HEK293 (cell line): ENCODE measurements at regions not wholly inside any gene's neighbourhood (a gene's known extent, or its start where the extent isn't known, plus 50 kb on each side); places are given as distances from the start of the nearest gene placed in this dataset.

Experiments
- CTCF ChIA-PET: fragments of 350-600 bp; formaldehyde crosslinking; extraction: SDS; loops from one replicate; lab custom pipeline; 2021; ENCODE audit warnings: antibody characterized with exemption; lab: Yijun Ruan, JAX
- POLR2A ChIA-PET: fragments of 300-600 bp; formaldehyde crosslinking; extraction: SDS; loops from one replicate; lab custom pipeline; 2020; ENCODE audit warnings: antibody characterized with exemption, inconsistent platforms; lab: Yijun Ruan, JAX
- H3K27ac ChIP-seq: fragments of 200-500 bp; sonication (Bioruptor generic); 2 replicates; pipeline ENCODE4 v1.5.1; 2014; ENCODE audit warnings: low read depth, low read length, control low read depth, inconsistent platforms; ENCODE audit errors: extremely low read depth
- H3K36me3 ChIP-seq, 2 experiments: fragments of 200-500 bp in 1 of 2; sonication (Bioruptor generic) in 1 of 2; 1 replicate in 1 of 2; 2 replicates in 1 of 2; pipeline ENCODE4 v1.5.1; 2014 to 2017; ENCODE audit warnings: inconsistent platforms in 2 of 2, low read length in 2 of 2; ENCODE audit not compliant: control insufficient read depth in 2 of 2, insufficient read depth in 1 of 2
- H3K4me1 ChIP-seq: fragments of 200-500 bp; sonication (Bioruptor generic); 2 replicates; pipeline ENCODE4 v1.5.1; 2014; ENCODE audit warnings: mild to moderate bottlenecking, low read length, inconsistent platforms; ENCODE audit not compliant: control insufficient read depth, insufficient read depth
- H3K4me3 ChIP-seq: 2 replicates; pipeline ENCODE4 v1.5.1; 2011; ENCODE audit warnings: low read depth, mild to moderate bottlenecking, control low read depth, low read length, moderate library complexity
- H3K9me3 ChIP-seq: fragments of 200-500 bp; sonication (Bioruptor generic); 2 replicates; pipeline ENCODE4 v1.5.1; 2014; ENCODE audit warnings: low read depth, low read length, inconsistent platforms; ENCODE audit not compliant: control insufficient read depth, insufficient read depth
- BCL11B ChIP-seq: fragments of 450-650 bp; formaldehyde crosslinking; IDR thresholded peaks from 2 replicates; pipeline ENCODE4 v1.5.1; 2016; ENCODE audit warnings: low read depth, missing biosample characterization, missing genetic modification characterization
- FEZF1 ChIP-seq: fragments of 450-650 bp; formaldehyde crosslinking; IDR thresholded peaks from 2 replicates; pipeline ENCODE4 v1.5.1; 2016; ENCODE audit warnings: missing biosample characterization, missing genetic modification characterization
- GFI1B ChIP-seq: fragments of 450-650 bp; formaldehyde crosslinking; IDR thresholded peaks from 2 replicates; pipeline ENCODE4 v1.5.1; 2016; ENCODE audit warnings: missing biosample characterization, missing genetic modification characterization
- SETDB1 ChIP-seq: IDR thresholded peaks from one replicate; pipeline ENCODE4 v1.6.1; 2017; ENCODE audit warnings: mild to moderate bottlenecking, low read length, moderate library complexity, mixed read lengths; ENCODE audit not compliant: insufficient read length
- ZBTB21 ChIP-seq: fragments of 450-650 bp; formaldehyde crosslinking; IDR thresholded peaks from 2 replicates; pipeline ENCODE4 v1.5.1; 2017; ENCODE audit warnings: missing biosample characterization, missing genetic modification characterization
- ZIC2 ChIP-seq: fragments of 450-650 bp; formaldehyde crosslinking; IDR thresholded peaks from 2 replicates; pipeline ENCODE4 v1.5.1; 2016; ENCODE audit warnings: missing biosample characterization, missing genetic modification characterization
- ZNF132 ChIP-seq: fragments of 450-650 bp; formaldehyde crosslinking; IDR thresholded peaks from 2 replicates; pipeline ENCODE4 v1.5.1; 2017; ENCODE audit warnings: missing biosample characterization, missing genetic modification characterization, borderline replicate concordance
- ZNF133 ChIP-seq: fragments of 450-650 bp; formaldehyde crosslinking; IDR thresholded peaks from 2 replicates; pipeline ENCODE4 v1.5.1; 2016; ENCODE audit warnings: missing biosample characterization, missing genetic modification characterization
- ZNF302 ChIP-seq: fragments of 450-650 bp; formaldehyde crosslinking; IDR thresholded peaks from 2 replicates; pipeline ENCODE4 v1.5.1; 2016; ENCODE audit warnings: missing biosample characterization, missing genetic modification characterization, low read depth
- ZNF324 ChIP-seq: fragments of 450-650 bp; formaldehyde crosslinking; IDR thresholded peaks from 2 replicates; pipeline ENCODE4 v1.5.1; 2016; ENCODE audit warnings: missing biosample characterization, missing genetic modification characterization
- ZNF341 ChIP-seq: fragments of 450-650 bp; formaldehyde crosslinking; IDR thresholded peaks from 2 replicates; pipeline ENCODE4; 2016; ENCODE audit warnings: low read depth, missing biosample characterization, missing genetic modification characterization
- ZNF664 ChIP-seq: fragments of 450-650 bp; formaldehyde crosslinking; IDR thresholded peaks from 2 replicates; pipeline ENCODE4 v1.5.1; 2016; ENCODE audit warnings: missing biosample characterization, missing genetic modification characterization
- ZNF76 ChIP-seq: fragments of 450-650 bp; formaldehyde crosslinking; IDR thresholded peaks from 2 replicates; pipeline ENCODE4; 2016; ENCODE audit warnings: low read depth, missing biosample characterization, missing genetic modification characterization, borderline replicate concordance
- ZNF792 ChIP-seq: fragments of 450-650 bp; formaldehyde crosslinking; IDR thresholded peaks from 2 replicates; pipeline ENCODE4 v1.5.1; 2016; ENCODE audit warnings: missing biosample characterization, missing genetic modification characterization
- TF ChIP-seq, protein P1 (sequence below): fragments of 450-650 bp; formaldehyde crosslinking; IDR thresholded peaks from 2 replicates; pipeline ENCODE4 v1.5.1; 2016; ENCODE audit warnings: missing biosample characterization, missing genetic modification characterization
- TF ChIP-seq, protein P2 (sequence below): fragments of 450-650 bp; formaldehyde crosslinking; conservative IDR thresholded peaks from 2 replicates; pipeline ENCODE4 v1.5.1; 2016; ENCODE audit warnings: low read depth, missing biosample characterization, missing genetic modification characterization
- TF ChIP-seq, protein P3 (sequence below): fragments of 450-650 bp; formaldehyde crosslinking; IDR thresholded peaks from 2 replicates; pipeline ENCODE4 v1.5.1; 2016; ENCODE audit warnings: missing biosample characterization, missing genetic modification characterization
- TF ChIP-seq, protein P4 (sequence below): fragments of 450-650 bp; formaldehyde crosslinking; IDR thresholded peaks from 2 replicates; pipeline ENCODE4 v1.5.1; 2016; ENCODE audit warnings: missing biosample characterization, missing genetic modification characterization, low read depth
- TF ChIP-seq, protein P5 (sequence below): fragments of 450-650 bp; formaldehyde crosslinking; conservative IDR thresholded peaks from 2 replicates; pipeline ENCODE4 v1.5.1; 2016; ENCODE audit warnings: low read depth, missing biosample characterization, missing genetic modification characterization

DNA sequence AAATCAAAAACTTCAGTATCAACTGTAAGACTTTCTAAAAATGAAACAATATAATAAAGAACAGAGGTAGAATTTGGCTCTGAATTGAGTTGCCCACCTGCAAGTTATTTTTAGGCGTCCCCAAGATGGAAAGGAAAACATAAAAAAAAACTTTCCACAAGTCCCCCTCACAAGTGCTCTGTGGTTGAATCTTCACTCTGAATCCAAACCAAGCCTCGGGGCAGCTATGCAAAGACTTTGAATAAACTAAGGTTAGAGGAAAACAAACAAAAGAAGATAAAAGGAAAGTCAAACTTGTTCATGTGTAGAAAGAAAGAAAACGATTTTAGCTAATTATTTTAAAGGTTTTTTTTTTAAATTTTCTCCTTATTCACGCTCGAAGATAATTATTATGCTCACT is 372.4 kb upstream of the SLIT2 start (continued):
- TF ChIP-seq BCL11B (tag by site-specific recombination) (no peak), ZNF76 (tag by site-specific recombination) (no peak), ZNF132 (tag by site-specific recombination) (no peak), GFI1B (tag by site-specific recombination) (no peak)

DNA sequence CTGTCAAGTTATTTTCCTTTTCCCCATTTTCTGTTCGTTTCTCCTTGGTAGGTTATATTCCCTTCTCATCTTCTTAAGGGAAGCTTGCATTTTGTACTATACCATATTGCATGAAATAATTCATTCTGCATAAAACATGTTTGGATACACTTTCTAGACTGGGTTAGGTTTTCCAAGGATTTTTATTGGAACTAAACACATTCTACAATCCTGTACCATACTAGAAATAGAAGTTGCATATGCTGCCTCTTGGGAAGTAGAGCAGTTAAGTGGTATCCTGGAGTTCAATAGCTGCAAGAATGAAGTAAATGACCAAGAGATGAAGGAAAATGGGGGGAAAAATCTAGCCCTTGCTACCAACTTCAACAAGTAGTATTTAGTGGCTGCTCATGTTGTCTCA is 393.7 kb upstream of the SLIT2 start:
- Histone ChIP-seq H3K4me1 (no peaks in the 10 kb centered on the region), H3K27ac (no peak overlapping the region), H3K9me3 (no peaks in the 10 kb centered on the region)
- TF ChIP-seq ZNF133 (tag by site-specific recombination) (no peak), FEZF1 (no peak)
- TF ChIP-seq, protein P1, sequence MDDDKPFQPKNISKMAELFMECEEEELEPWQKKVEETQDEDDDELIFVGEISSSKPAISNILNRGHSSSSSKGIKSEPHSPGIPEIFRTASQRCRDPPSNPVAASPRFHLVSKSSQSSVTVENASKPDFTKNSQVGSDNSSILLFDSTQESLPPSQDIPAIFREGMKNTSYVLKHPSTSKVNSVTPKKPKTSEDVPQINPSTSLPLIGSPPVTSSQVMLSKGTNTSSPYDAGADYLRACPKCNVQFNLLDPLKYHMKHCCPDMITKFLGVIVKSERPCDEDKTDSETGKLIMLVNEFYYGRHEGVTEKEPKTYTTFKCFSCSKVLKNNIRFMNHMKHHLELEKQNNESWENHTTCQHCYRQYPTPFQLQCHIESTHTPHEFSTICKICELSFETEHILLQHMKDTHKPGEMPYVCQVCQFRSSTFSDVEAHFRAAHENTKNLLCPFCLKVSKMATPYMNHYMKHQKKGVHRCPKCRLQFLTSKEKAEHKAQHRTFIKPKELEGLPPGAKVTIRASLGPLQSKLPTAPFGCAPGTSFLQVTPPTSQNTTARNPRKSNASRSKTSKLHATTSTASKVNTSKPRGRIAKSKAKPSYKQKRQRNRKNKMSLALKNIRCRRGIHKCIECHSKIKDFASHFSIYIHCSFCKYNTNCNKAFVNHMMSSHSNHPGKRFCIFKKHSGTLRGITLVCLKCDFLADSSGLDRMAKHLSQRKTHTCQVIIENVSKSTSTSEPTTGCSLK (tag by site-specific recombination), result no peak
- TF ChIP-seq, all 188 proteins: peak for 0
- ChIA-PET POLR2A (no interaction called here), CTCF (interaction anchor here (0.6 kb wide), 1 partner anchor 69 kb away, joined by 3 read pairs; no protein-coding TSS in a partner anchor)
- H3K36me3 ChIP-seq, result no peaks in the 10 kb centered on the region
- no peak overlapping the region for H3K4me3 ChIP-seq

DNA sequence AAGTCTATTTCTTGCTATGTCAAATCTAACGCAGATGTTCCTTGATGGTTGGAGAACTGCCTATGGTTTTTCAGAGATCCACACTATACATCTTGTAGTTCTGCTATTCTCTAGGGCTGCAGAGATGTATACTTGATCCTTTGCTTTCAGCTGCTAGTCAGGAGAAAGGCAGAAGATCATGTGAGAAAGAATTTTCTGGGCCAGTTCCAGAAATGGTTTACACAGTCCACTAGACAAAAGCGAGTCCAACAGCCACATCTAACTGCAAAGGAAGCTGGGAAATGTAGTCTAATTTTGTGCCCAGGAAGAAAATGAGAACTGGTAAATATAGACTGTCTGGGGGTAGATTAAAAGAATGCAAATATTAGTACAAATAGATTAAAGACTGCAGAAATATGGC is 394.3 kb upstream of the SLIT2 start:
- Histone ChIP-seq H3K36me3 (no peaks in the 10 kb centered on the region), H3K4me3 (no peak overlapping the region), H3K4me1 (no peaks in the 10 kb centered on the region), H3K9me3 (no peaks in the 10 kb centered on the region), H3K27ac (no peak overlapping the region)
- ChIA-PET CTCF (interaction anchor here (0.6 to 0.7 kb wide), 2 partner anchors 68 to 117 kb away, joined by 3 read pairs; no protein-coding TSS in a partner anchor), POLR2A (no interaction called here)
- TF ChIP-seq, protein P2, sequence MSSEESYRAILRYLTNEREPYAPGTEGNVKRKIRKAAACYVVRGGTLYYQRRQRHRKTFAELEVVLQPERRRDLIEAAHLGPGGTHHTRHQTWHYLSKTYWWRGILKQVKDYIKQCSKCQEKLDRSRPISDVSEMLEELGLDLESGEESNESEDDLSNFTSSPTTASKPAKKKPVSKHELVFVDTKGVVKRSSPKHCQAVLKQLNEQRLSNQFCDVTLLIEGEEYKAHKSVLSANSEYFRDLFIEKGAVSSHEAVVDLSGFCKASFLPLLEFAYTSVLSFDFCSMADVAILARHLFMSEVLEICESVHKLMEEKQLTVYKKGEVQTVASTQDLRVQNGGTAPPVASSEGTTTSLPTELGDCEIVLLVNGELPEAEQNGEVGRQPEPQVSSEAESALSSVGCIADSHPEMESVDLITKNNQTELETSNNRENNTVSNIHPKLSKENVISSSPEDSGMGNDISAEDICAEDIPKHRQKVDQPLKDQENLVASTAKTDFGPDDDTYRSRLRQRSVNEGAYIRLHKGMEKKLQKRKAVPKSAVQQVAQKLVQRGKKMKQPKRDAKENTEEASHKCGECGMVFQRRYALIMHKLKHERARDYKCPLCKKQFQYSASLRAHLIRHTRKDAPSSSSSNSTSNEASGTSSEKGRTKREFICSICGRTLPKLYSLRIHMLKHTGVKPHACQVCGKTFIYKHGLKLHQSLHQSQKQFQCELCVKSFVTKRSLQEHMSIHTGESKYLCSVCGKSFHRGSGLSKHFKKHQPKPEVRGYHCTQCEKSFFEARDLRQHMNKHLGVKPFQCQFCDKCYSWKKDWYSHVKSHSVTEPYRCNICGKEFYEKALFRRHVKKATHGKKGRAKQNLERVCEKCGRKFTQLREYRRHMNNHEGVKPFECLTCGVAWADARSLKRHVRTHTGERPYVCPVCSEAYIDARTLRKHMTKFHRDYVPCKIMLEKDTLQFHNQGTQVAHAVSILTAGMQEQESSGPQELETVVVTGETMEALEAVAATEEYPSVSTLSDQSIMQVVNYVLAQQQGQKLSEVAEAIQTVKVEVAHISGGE (tag by site-specific recombination), result no peak
- TF ChIP-seq ZNF324 (tag by site-specific recombination) (no peak), ZIC2 (tag by site-specific recombination) (no peak), ZNF792 (tag by site-specific recombination) (no peak), SETDB1 (no peak), ZBTB21 (tag by site-specific recombination) (no peak), ZNF341 (no peak), ZNF664 (tag by site-specific recombination) (no peak), ZNF302 (tag by site-specific recombination) (no peak)
- TF ChIP-seq, protein P3, sequence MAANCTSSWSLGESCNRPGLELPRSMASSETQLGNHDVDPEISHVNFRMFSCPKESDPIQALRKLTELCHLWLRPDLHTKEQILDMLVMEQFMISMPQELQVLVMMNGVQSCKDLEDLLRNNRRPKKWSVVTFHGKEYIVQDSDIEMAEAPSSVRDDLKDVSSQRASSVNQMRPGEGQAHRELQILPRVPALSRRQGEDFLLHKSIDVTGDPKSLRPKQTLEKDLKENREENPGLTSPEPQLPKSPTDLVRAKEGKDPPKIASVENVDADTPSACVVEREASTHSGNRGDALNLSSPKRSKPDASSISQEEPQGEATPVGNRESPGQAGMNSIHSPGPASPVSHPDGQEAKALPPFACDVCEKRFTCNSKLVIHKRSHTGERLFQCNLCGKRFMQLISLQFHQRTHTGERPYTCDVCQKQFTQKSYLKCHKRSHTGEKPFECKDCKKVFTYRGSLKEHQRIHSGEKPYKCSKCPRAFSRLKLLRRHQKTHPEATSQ, result no peak
- TF ChIP-seq, protein P4, sequence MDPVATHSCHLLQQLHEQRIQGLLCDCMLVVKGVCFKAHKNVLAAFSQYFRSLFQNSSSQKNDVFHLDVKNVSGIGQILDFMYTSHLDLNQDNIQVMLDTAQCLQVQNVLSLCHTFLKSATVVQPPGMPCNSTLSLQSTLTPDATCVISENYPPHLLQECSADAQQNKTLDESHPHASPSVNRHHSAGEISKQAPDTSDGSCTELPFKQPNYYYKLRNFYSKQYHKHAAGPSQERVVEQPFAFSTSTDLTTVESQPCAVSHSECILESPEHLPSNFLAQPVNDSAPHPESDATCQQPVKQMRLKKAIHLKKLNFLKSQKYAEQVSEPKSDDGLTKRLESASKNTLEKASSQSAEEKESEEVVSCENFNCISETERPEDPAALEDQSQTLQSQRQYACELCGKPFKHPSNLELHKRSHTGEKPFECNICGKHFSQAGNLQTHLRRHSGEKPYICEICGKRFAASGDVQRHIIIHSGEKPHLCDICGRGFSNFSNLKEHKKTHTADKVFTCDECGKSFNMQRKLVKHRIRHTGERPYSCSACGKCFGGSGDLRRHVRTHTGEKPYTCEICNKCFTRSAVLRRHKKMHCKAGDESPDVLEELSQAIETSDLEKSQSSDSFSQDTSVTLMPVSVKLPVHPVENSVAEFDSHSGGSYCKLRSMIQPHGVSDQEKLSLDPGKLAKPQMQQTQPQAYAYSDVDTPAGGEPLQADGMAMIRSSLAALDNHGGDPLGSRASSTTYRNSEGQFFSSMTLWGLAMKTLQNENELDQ (tag by site-specific recombination), result no peak
- TF ChIP-seq, protein P5, sequence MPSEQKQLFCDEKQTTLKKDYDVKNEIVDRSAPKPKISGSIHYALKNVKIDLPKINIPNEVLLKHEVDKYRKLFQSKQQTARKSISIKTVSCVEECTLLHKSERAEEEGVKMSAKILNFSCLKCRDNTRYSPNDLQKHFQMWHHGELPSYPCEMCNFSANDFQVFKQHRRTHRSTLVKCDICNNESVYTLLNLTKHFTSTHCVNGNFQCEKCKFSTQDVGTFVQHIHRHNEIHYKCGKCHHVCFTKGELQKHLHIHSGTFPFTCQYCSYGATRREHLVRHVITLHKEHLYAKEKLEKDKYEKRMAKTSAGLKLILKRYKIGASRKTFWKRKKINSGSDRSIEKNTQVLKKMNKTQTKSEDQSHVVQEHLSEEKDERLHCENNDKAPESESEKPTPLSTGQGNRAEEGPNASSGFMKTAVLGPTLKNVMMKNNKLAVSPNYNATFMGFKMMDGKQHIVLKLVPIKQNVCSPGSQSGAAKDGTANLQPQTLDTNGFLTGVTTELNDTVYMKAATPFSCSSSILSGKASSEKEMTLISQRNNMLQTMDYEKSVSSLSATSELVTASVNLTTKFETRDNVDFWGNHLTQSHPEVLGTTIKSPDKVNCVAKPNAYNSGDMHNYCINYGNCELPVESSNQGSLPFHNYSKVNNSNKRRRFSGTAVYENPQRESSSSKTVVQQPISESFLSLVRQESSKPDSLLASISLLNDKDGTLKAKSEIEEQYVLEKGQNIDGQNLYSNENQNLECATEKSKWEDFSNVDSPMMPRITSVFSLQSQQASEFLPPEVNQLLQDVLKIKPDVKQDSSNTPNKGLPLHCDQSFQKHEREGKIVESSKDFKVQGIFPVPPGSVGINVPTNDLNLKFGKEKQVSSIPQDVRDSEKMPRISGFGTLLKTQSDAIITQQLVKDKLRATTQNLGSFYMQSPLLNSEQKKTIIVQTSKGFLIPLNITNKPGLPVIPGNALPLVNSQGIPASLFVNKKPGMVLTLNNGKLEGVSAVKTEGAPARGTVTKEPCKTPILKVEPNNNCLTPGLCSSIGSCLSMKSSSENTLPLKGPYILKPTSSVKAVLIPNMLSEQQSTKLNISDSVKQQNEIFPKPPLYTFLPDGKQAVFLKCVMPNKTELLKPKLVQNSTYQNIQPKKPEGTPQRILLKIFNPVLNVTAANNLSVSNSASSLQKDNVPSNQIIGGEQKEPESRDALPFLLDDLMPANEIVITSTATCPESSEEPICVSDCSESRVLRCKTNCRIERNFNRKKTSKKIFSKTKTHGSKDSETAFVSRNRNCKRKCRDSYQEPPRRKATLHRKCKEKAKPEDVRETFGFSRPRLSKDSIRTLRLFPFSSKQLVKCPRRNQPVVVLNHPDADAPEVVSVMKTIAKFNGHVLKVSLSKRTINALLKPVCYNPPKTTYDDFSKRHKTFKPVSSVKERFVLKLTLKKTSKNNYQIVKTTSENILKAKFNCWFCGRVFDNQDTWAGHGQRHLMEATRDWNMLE (tag by site-specific recombination), result no peak
